AG04450 (cell line): ENCODE measurements at regions not wholly inside any gene's neighbourhood (a gene's known extent, or its start where the extent isn't known, plus 50 kb on each side); places are given as distances from the start of the nearest gene placed in this dataset.

Source experiments
- CTCF ChIA-PET: fragments of 300-600, 350-600 bp; formaldehyde crosslinking; extraction: SDS; loops from one replicate; lab custom pipeline; 2022; ENCODE audit warnings: antibody characterized with exemption, inconsistent platforms; lab: Charles Lee
- POLR2A ChIA-PET: fragments of 350-600 bp; formaldehyde crosslinking; extraction: SDS; loops from one replicate; lab custom pipeline; 2021; ENCODE audit warnings: antibody characterized with exemption, inconsistent platforms; lab: Yijun Ruan, JAX
- DNase-seq: peaks from one replicate; pipeline ENCODE4 v3.0.0-alpha.2; 2011; ENCODE audit warnings: low read depth, low spot score
- H3K27ac ChIP-seq: one replicate; pipeline ENCODE4 v1.5.1; 2012; ENCODE audit warnings: low read depth, low read length, control low read depth
- H3K27me3 ChIP-seq: one replicate; pipeline ENCODE4 v1.6.0; 2012; ENCODE audit warnings: low read length; ENCODE audit not compliant: control insufficient read depth, insufficient read depth
- H3K4me3 ChIP-seq: 2 replicates; pipeline ENCODE4 v1.5.1; 2011; ENCODE audit warnings: mild to moderate bottlenecking, low read depth, low read length, control low read depth
- H3K9me3 ChIP-seq: 2 replicates; pipeline ENCODE4 v1.5.1; 2012; ENCODE audit warnings: low read length; ENCODE audit not compliant: control insufficient read depth, insufficient read depth
- TF ChIP-seq, protein P1 (sequence below): IDR thresholded peaks from 2 replicates; pipeline ENCODE4 v1.5.1; 2011; ENCODE audit warnings: low read depth, low read length, control low read depth, inconsistent platforms

DNA sequence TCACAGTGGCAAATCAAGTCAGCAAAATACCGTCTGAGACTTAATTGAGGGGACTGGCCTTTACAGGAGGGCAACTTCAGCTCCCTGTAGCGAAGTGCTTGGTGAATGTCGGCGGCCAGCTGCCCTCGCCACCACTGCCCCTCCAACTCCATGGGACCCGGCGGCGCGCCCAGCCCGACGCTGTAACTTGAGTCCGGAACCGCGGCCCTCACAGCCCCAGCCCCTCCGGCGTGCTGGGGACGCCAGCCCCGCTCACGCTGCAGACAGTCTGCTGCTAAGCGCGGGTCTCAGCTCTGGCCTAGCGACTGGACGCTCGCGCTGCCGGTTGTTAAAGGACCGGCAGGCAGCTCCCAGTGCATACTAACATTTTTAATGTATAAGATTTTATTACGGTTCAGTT is 113.4 kb upstream of the NUPR2 start:
- TF ChIP-seq, protein P1, sequence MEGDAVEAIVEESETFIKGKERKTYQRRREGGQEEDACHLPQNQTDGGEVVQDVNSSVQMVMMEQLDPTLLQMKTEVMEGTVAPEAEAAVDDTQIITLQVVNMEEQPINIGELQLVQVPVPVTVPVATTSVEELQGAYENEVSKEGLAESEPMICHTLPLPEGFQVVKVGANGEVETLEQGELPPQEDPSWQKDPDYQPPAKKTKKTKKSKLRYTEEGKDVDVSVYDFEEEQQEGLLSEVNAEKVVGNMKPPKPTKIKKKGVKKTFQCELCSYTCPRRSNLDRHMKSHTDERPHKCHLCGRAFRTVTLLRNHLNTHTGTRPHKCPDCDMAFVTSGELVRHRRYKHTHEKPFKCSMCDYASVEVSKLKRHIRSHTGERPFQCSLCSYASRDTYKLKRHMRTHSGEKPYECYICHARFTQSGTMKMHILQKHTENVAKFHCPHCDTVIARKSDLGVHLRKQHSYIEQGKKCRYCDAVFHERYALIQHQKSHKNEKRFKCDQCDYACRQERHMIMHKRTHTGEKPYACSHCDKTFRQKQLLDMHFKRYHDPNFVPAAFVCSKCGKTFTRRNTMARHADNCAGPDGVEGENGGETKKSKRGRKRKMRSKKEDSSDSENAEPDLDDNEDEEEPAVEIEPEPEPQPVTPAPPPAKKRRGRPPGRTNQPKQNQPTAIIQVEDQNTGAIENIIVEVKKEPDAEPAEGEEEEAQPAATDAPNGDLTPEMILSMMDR, result no peak
- H3K27me3 ChIP-seq, result no peaks in the 10 kb centered on the region
- no peak for DNase-seq
- H3K9me3 ChIP-seq, result peaks cover 18% of the 10 kb centered on the region
- POLR2A ChIA-PET, result no interaction called here
- no peak overlapping the region for H3K27ac ChIP-seq
- CTCF ChIA-PET, result no interaction called here
- H3K4me3 ChIP-seq, result no peak overlapping the region

DNA sequence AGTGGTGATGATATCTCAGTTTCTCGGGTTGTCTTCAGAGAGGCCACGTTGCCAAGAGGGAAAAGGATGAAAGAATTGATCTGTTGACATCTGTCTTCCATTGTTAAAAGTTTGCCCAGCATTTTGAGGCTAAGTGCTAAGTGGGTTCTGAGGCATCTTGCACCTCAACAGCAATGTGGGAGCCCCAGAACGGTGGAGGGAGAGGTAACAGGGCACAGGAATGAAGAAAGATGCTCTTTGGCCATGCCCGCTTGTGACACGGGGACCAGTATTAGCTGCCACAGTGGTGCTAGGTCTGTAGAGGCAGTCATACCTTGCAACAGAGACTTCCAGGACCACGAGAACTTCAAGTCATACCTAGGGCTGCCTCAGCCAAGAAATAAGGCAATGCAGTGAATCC is 106.6 kb upstream of the NUPR2 start:
- DNase-seq, result no peak
- H3K27ac ChIP-seq, result no peak overlapping the region
- no peaks in the 10 kb centered on the region for H3K27me3 ChIP-seq
- TF ChIP-seq, protein P1, result no peak
- peaks cover 5% of the 10 kb centered on the region for H3K9me3 ChIP-seq
- ChIA-PET POLR2A (no interaction called here), CTCF (no interaction called here)
- no peak overlapping the region for H3K4me3 ChIP-seq

- H3K4me3 ChIP-seq, result no peak overlapping the region
- ChIA-PET CTCF (no interaction called here), POLR2A (no interaction called here)
- TF ChIP-seq, protein P1, result no peak
- H3K9me3 ChIP-seq, result peaks cover 24% of the 10 kb centered on the region
- no peak for DNase-seq
- no peak overlapping the region for H3K27ac ChIP-seq
- H3K27me3 ChIP-seq, result no peaks in the 10 kb centered on the region
These were observed 102.8 kb upstream of the NUPR2 start for GRCh38 chr7:56219017-56219416.

GRCh38 chr7:56218510-56218909 is 102.3 kb upstream of the NUPR2 start:
- TF ChIP-seq, protein P1, result no peak
- Histone ChIP-seq H3K4me3 (no peak overlapping the region), H3K9me3 (peaks cover 28% of the 10 kb centered on the region), H3K27me3 (no peaks in the 10 kb centered on the region), H3K27ac (no peak overlapping the region)
- ChIA-PET POLR2A (no interaction called here), CTCF (no interaction called here)
- DNase-seq, result no peak

DNA sequence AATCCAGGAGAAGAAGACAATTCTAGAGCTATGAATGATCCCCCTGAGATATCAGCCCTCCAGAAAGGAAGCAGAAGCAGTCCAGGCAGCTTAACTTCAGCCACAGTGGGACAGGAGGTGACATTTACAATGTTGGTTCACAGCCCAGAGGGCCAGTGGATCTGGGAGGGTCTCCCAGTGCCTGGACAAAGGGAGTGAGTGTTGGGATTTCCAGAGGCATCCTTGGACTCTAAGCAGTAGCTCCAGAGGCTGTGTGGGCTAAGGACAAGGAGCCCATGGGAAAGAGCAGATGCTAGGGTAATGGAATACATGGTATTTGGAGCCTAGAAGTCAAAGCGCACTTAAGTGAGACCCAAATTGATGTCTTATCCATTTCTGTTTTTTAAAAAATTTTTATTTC is 97.4 kb upstream of the NUPR2 start:
- TF ChIP-seq, protein P1, result no peak
- H3K9me3 ChIP-seq, result peaks cover 43% of the 10 kb centered on the region
- no peak overlapping the region for H3K4me3 ChIP-seq
- no peaks in the 10 kb centered on the region for H3K27me3 ChIP-seq
- H3K27ac ChIP-seq, result no peak overlapping the region
- POLR2A ChIA-PET, result no interaction called here
- CTCF ChIA-PET, result no interaction called here
- no peak for DNase-seq
